ENCODE measurements at regions not wholly inside any gene's neighbourhood (a gene's known extent, or its start where the extent isn't known, plus 50 kb on each side); places are given as distances from the start of the nearest gene placed in this dataset.

GRCh38 chr9:124179196-124180071 is 78.3 kb upstream of the NEK6 start:
- DNase-seq, result no peak

- DNase-seq, result no peak
Measured at GRCh38 chr9:124180557-124180956, 77.2 kb upstream of the NEK6 start.

- DNase-seq, result no peak
Measured at GRCh38 chr9:124182741-124183140, 75.0 kb upstream of the NEK6 start.

- DNase-seq, result no peak
Measured at GRCh38 chr9:124183772-124184171, 74.0 kb upstream of the NEK6 start.

- DNase-seq, result no peak
Measured at GRCh38 chr9:124185413-124185812, 72.3 kb upstream of the NEK6 start.

- no peak for DNase-seq
Measured at GRCh38 chr9:124187311-124187710, 70.4 kb upstream of the NEK6 start.

GRCh38 chr9:124188331-124189110 is 69.2 kb upstream of the NEK6 start:
- DNase-seq, result no peak

- no peak for DNase-seq
Measured at GRCh38 chr9:124190761-124191160, 67.0 kb upstream of the NEK6 start.

GRCh38 chr9:124191691-124192395 is 65.9 kb upstream of the NEK6 start:
- DNase-seq, result no peak

GRCh38 chr9:124196814-124197176 is 61.0 kb upstream of the NEK6 start:
- no peak for DNase-seq

- DNase-seq, result peak; percentile 86
Measured at GRCh38 chr9:124197177-124198095, 60.3 kb upstream of the NEK6 start.

- no peak for DNase-seq
Measured at GRCh38 chr9:124198331-124198730, 59.4 kb upstream of the NEK6 start.

- DNase-seq, result no peak
Measured at GRCh38 chr9:124198948-124199347, 58.8 kb upstream of the NEK6 start.

- DNase-seq, result no peak
Measured at GRCh38 chr9:124199474-124199873, 58.3 kb upstream of the NEK6 start.

- peak; percentile 98 for DNase-seq
Measured at GRCh38 chr9:124202447-124202971, 55.2 kb upstream of the NEK6 start.

GRCh38 chr9:124205686-124206352 is 51.9 kb upstream of the NEK6 start:
- peak; percentile 92 for DNase-seq

- no peak for DNase-seq
Measured at GRCh38 chr9:124206391-124206790, 51.4 kb upstream of the NEK6 start.

Data from GF-D8 (cell line).